Caco-2 (cell line): ENCODE measurements at regions not wholly inside any gene's neighbourhood (a gene's known extent, or its start where the extent isn't known, plus 50 kb on each side); places are given as distances from the start of the nearest gene placed in this dataset.

Experiments used
- BruUV-seq: library from RNA; stranded (reverse); fragments of 400-500 nt; replicated peaks from 2 replicates; lab custom pipeline; 2021; lab: Mats Ljungman, UMichigan
- CTCF ChIA-PET: fragments of 300-600 bp; sonication (Branson Sonifier 250); formaldehyde crosslinking; loops from one replicate; lab custom pipeline; 2022; ENCODE audit warnings: antibody characterized with exemption; lab: Charles Lee
- POLR2A ChIA-PET: fragments of 300-600 bp; sonication (Branson Sonifier 250); formaldehyde crosslinking; loops from one replicate; lab custom pipeline; 2022; ENCODE audit warnings: antibody characterized with exemption; lab: Charles Lee
- DNase-seq, 2 experiments: peaks; one replicate each; pipeline versions ENCODE4 v3.0.0 to v3.0.0-alpha.2; 2020 to 2022
- H3K27me3 ChIP-seq: replicated peaks from 2 replicates; pipeline ENCODE4 v1.6.0; 2011; ENCODE audit warnings: low read length; ENCODE audit not compliant: control insufficient read depth, insufficient read depth
- H3K36me3 ChIP-seq: 2 replicates; pipeline ENCODE4 v1.5.1; 2011; ENCODE audit warnings: low read length; ENCODE audit not compliant: control insufficient read depth, insufficient read depth
- H3K4me1 ChIP-seq: fragments of 250-450 bp; sonication (Bioruptor Pico); 2 replicates; pipeline ENCODE4 v1.5.1; 2020; ENCODE audit warnings: mild to moderate bottlenecking
- H3K4me3 ChIP-seq: 2 replicates; pipeline ENCODE4 v1.5.1; 2011; ENCODE audit warnings: low read depth, mild to moderate bottlenecking, control low read depth, low read length
- H3K9me3 ChIP-seq: fragments of 250-450 bp; sonication (Bioruptor Pico); 2 replicates; pipeline ENCODE4 v1.5.1; 2020; ENCODE audit warnings: mild to moderate bottlenecking, moderate library complexity
- H3K27ac Mint-ChIP-seq: one replicate; pipeline ENCODE4 v1.8.0; 2022; ENCODE audit warnings: mixed read lengths; ENCODE audit not compliant: unreplicated experiment
- H3K27me3 Mint-ChIP-seq: one replicate; pipeline ENCODE4 v1.8.0; 2022; ENCODE audit warnings: mixed read lengths; ENCODE audit not compliant: insufficient read depth, unreplicated experiment
- H3K36me3 Mint-ChIP-seq: one replicate; pipeline ENCODE4 v1.8.0; 2022; ENCODE audit warnings: mild to moderate bottlenecking, mixed read lengths; ENCODE audit not compliant: insufficient read depth, unreplicated experiment
- H3K4me1 Mint-ChIP-seq: one replicate; pipeline ENCODE4 v1.8.0; 2022; ENCODE audit warnings: low read depth, mixed read lengths; ENCODE audit not compliant: unreplicated experiment
- H3K4me3 Mint-ChIP-seq: one replicate; pipeline ENCODE4 v1.8.0; 2022; ENCODE audit warnings: mild to moderate bottlenecking, moderate library complexity, mixed read lengths; ENCODE audit not compliant: unreplicated experiment
- H3K9me3 Mint-ChIP-seq: one replicate; pipeline ENCODE4 v1.8.0; 2022; ENCODE audit warnings: mixed read lengths; ENCODE audit not compliant: unreplicated experiment
- intact Hi-C: fragments of 100-400 bp; cut with micrococcal nuclease; formaldehyde crosslinking; loops from one replicate; pipeline ENCODE4 v1.10.0; 2022; ENCODE audit not compliant: unreplicated experiment
- TF ChIP-seq, protein P1 (sequence below), 2 experiments: fragments of 200-600 bp in 1 of 2; IDR thresholded peaks; 1 replicate in 1 of 2; 2 replicates in 1 of 2; pipeline versions ENCODE4 v1.5.1 to v1.8.0; 2011 to 2022; ENCODE audit warnings: antibody characterized with exemption in 1 of 2, control low read depth in 1 of 2, inconsistent platforms in 1 of 2, low read depth in 1 of 2, low read length in 1 of 2, mild to moderate bottlenecking in 1 of 2, moderate library complexity in 1 of 2; ENCODE audit not compliant: insufficient read depth in 1 of 2, severe bottlenecking in 1 of 2, unreplicated experiment in 1 of 2

DNA sequence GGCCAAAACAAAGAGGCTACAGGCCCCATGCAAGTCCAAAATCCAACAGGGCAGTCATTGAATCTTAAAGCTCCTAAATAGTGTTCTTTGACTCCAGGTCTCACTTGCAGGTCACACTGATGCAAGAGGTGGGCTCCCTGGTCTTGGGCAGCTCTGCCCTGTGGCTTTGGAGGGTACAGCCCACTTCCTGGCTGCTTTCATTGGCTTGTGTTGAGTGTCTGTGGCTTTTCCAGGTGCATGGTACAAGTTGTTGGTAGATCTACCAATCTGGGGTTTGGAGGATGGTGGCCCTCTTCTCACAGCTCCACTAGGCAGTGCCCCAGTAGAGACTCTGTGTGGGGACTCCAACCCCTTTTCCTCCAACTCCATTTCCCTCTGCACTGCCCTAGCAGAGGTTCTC lies 115.8 kb upstream of the ALKAL2 start:
- peaks cover 12% of the 10 kb centered on the region for H3K9me3 Mint-ChIP-seq
- ChIA-PET POLR2A (no interaction called here), CTCF (no interaction called here)
- Histone ChIP-seq H3K36me3 (no peaks in the 10 kb centered on the region), H3K9me3 (0 out of 2 replicates have a peak, but pooled peaks cover 12% of the 10 kb centered on the region), H3K27me3 (no peaks in the 10 kb centered on the region), H3K4me3 (no peak overlapping the region), H3K4me1 (no peaks in the 10 kb centered on the region)
- TF ChIP-seq, protein P1, sequence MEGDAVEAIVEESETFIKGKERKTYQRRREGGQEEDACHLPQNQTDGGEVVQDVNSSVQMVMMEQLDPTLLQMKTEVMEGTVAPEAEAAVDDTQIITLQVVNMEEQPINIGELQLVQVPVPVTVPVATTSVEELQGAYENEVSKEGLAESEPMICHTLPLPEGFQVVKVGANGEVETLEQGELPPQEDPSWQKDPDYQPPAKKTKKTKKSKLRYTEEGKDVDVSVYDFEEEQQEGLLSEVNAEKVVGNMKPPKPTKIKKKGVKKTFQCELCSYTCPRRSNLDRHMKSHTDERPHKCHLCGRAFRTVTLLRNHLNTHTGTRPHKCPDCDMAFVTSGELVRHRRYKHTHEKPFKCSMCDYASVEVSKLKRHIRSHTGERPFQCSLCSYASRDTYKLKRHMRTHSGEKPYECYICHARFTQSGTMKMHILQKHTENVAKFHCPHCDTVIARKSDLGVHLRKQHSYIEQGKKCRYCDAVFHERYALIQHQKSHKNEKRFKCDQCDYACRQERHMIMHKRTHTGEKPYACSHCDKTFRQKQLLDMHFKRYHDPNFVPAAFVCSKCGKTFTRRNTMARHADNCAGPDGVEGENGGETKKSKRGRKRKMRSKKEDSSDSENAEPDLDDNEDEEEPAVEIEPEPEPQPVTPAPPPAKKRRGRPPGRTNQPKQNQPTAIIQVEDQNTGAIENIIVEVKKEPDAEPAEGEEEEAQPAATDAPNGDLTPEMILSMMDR (IDR thresholded peaks at IDR 0.05; ENCODE audit: insufficient read depth in 1 of 2, low read depth in 1 of 2, low read length in 1 of 2, severe bottlenecking in 1 of 2, unreplicated experiment in 1 of 2): no peak
- no peak for DNase-seq
- H3K4me1 Mint-ChIP-seq: no peaks in the 10 kb centered on the region
- H3K27ac Mint-ChIP-seq: no peak overlapping the region
- no peaks in the 10 kb centered on the region for H3K36me3 Mint-ChIP-seq
- intact Hi-C loops: no loop called here
- H3K27me3 Mint-ChIP-seq: no peaks in the 10 kb centered on the region
- no TSS peak for BruUV-seq
- no peak overlapping the region for H3K4me3 Mint-ChIP-seq

DNA sequence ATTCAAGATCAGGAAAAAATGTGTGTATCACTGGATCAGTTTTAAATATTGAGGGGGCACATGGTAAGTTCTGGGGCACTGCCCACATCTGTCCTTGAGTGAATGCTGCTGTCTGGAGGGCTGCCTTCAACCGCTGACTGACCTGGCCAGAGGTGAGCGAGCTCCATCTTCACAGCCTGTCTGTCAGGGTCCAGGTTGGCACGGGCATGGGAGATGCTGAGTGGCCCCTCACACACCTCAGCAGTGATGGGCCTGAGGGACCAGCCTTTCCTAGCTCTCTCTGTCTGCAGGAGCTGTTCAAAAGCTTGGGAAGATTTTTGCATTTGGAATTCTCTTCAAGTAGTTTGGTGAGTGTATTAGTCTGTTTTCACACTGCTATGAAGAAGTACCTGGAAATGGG lies 114.8 kb upstream of the ALKAL2 start:
- Mint-ChIP-seq H3K27me3 (no peaks in the 10 kb centered on the region), H3K27ac (no peak overlapping the region), H3K9me3 (peaks cover 12% of the 10 kb centered on the region), H3K4me1 (no peaks in the 10 kb centered on the region), H3K4me3 (no peak overlapping the region), H3K36me3 (no peaks in the 10 kb centered on the region)
- H3K4me1 ChIP-seq: no peaks in the 10 kb centered on the region
- TF ChIP-seq, protein P1 (IDR thresholded peaks at IDR 0.05; ENCODE audit: insufficient read depth in 1 of 2, low read depth in 1 of 2, low read length in 1 of 2, severe bottlenecking in 1 of 2, unreplicated experiment in 1 of 2): no peak
- H3K4me3 ChIP-seq: no peak overlapping the region
- ChIA-PET POLR2A (no interaction called here), CTCF (no interaction called here)
- no peaks in the 10 kb centered on the region for H3K36me3 ChIP-seq
- no peaks in the 10 kb centered on the region for H3K27me3 ChIP-seq
- intact Hi-C loops: no loop called here
- 0 out of 2 replicates have a peak, but pooled peaks cover 12% of the 10 kb centered on the region for H3K9me3 ChIP-seq
- no peak for DNase-seq
- BruUV-seq: no TSS peak

- no peaks in the 10 kb centered on the region for H3K27me3 ChIP-seq
- H3K4me3 ChIP-seq: no peak overlapping the region
- peaks cover 12% of the 10 kb centered on the region for H3K9me3 Mint-ChIP-seq
- H3K27ac Mint-ChIP-seq: no peak overlapping the region
- BruUV-seq: no TSS peak
- H3K4me1 ChIP-seq: no peaks in the 10 kb centered on the region
- intact Hi-C loops: no loop called here
- CTCF ChIA-PET: no interaction called here
- no peak overlapping the region for H3K4me3 Mint-ChIP-seq
- H3K4me1 Mint-ChIP-seq: no peaks in the 10 kb centered on the region
- no peak for DNase-seq
- H3K27me3 Mint-ChIP-seq: no peaks in the 10 kb centered on the region
- H3K9me3 ChIP-seq: 0 out of 2 replicates have a peak, but pooled peaks cover 12% of the 10 kb centered on the region
- TF ChIP-seq, protein P1 (IDR thresholded peaks at IDR 0.05; ENCODE audit: insufficient read depth in 1 of 2, low read depth in 1 of 2, low read length in 1 of 2, severe bottlenecking in 1 of 2, unreplicated experiment in 1 of 2): no peak
- H3K36me3 Mint-ChIP-seq: no peaks in the 10 kb centered on the region
- H3K36me3 ChIP-seq: no peaks in the 10 kb centered on the region
- POLR2A ChIA-PET: no interaction called here
Measured at GRCh38 chr2:402206-402605, 114.3 kb upstream of the ALKAL2 start.
